GM23338 (cell line): ENCODE measurements at regions not wholly inside any gene's neighbourhood (a gene's known extent, or its start where the extent isn't known, plus 50 kb on each side); places are given as distances from the start of the nearest gene placed in this dataset.

Source experiments
- ATAC-seq: fragments of 200-7000 bp; cut with Tn5 transposase; 3 replicates; pipeline ENCODE4 v1.9.1; 2020
- DNase-seq: peaks from one replicate; pipeline ENCODE4 v3.0.0-alpha.2; 2015; ENCODE audit warnings: low spot score
- H2AFZ ChIP-seq: fragments of 200-600 bp; sonication (generic); 2 replicates; pipeline ENCODE4 v1.8.0; 2016; ENCODE audit warnings: antibody characterized with exemption, mild to moderate bottlenecking, moderate library complexity
- H3F3A ChIP-seq: fragments of 200-600 bp; sonication (generic); replicated peaks from 2 replicates; pipeline ENCODE4 v1.8.0; 2017; ENCODE audit warnings: antibody characterized with exemption, mixed run types, low read depth
- H3K27ac ChIP-seq: fragments of 200-600 bp; sonication (generic); 2 replicates; pipeline ENCODE4 v1.6.1; 2016; ENCODE audit warnings: low read depth
- H3K27me3 ChIP-seq: fragments of 200-600 bp; sonication (generic); 2 replicates; pipeline ENCODE4 v1.8.0; 2016; ENCODE audit warnings: mild to moderate bottlenecking, mixed run types, moderate library complexity; ENCODE audit not compliant: insufficient read depth
- H3K36me3 ChIP-seq: fragments of 200-600 bp; sonication (generic); 2 replicates; pipeline ENCODE4 v1.8.0; 2016; ENCODE audit warnings: mild to moderate bottlenecking; ENCODE audit not compliant: insufficient read depth
- H3K4me1 ChIP-seq: fragments of 200-600 bp; sonication (generic); 2 replicates; pipeline ENCODE4 v1.8.0; 2016; ENCODE audit warnings: mild to moderate bottlenecking, moderate library complexity; ENCODE audit not compliant: insufficient read depth
- H3K4me2 ChIP-seq: fragments of 200-600 bp; sonication (generic); 2 replicates; pipeline ENCODE4 v1.7.1; 2017; ENCODE audit warnings: mixed run types
- H3K4me3 ChIP-seq: fragments of 200-600 bp; sonication (generic); 2 replicates; pipeline ENCODE4 v1.6.1; 2016; ENCODE audit warnings: mixed run types
- H3K79me2 ChIP-seq: fragments of 200-600 bp; sonication (generic); replicated peaks from 2 replicates; pipeline ENCODE4 v1.8.0; 2017; ENCODE audit warnings: mild to moderate bottlenecking; ENCODE audit not compliant: insufficient read depth
- H3K9me2 ChIP-seq: fragments of 200-600 bp; sonication (generic); 2 replicates; pipeline ENCODE4 v1.8.0; 2017; ENCODE audit not compliant: insufficient read depth
- H4K20me1 ChIP-seq: fragments of 200-600 bp; sonication (generic); replicated peaks from 2 replicates; pipeline ENCODE4 v1.8.0; 2017; ENCODE audit warnings: mild to moderate bottlenecking; ENCODE audit not compliant: insufficient read depth
- H3K27ac Mint-ChIP-seq: 2 replicates; pipeline ENCODE4 v1.8.0; 2020; ENCODE audit warnings: inconsistent platforms, mild to moderate bottlenecking, moderate library complexity, mixed read lengths
- H3K27me3 Mint-ChIP-seq: 3 replicates; pipeline ENCODE4 v1.8.0; 2022; ENCODE audit warnings: low read depth, mild to moderate bottlenecking, moderate library complexity, mixed read lengths, inconsistent platforms; ENCODE audit not compliant: insufficient read depth, poor library complexity
- H3K36me3 Mint-ChIP-seq: 3 replicates; pipeline ENCODE4 v1.8.0; 2021; ENCODE audit warnings: low read depth, mild to moderate bottlenecking, inconsistent platforms, moderate library complexity, mixed read lengths
- H3K4me1 Mint-ChIP-seq: 3 replicates; pipeline ENCODE4 v1.8.0; 2020; ENCODE audit warnings: mild to moderate bottlenecking, inconsistent platforms, mixed read lengths
- H3K4me3 Mint-ChIP-seq: 3 replicates; pipeline ENCODE4 v1.8.0; 2021; ENCODE audit warnings: moderate library complexity, mild to moderate bottlenecking, inconsistent platforms, mixed read lengths
- H3K9me3 Mint-ChIP-seq: 3 replicates; pipeline ENCODE4 v1.8.0; 2020; ENCODE audit warnings: moderate library complexity, mild to moderate bottlenecking, inconsistent platforms, mixed read lengths
- CREB1 ChIP-seq: fragments of 250-450 bp; sonication (Bioruptor Pico); IDR thresholded peaks from 2 replicates; pipeline ENCODE4 v1.5.0; 2020; ENCODE audit warnings: low read depth, mild to moderate bottlenecking, moderate library complexity
- EZH2 ChIP-seq: fragments of 200-600 bp; sonication (generic); IDR thresholded peaks from one replicate; pipeline ENCODE4 v1.8.0; 2017; ENCODE audit warnings: antibody characterized with exemption, mild to moderate bottlenecking, low read depth; ENCODE audit not compliant: unreplicated experiment
- EZH2phosphoT487 ChIP-seq: fragments of 200-600 bp; sonication (generic); IDR thresholded peaks from one replicate; pipeline ENCODE4 v1.8.1; 2018; ENCODE audit warnings: antibody characterized with exemption; ENCODE audit not compliant: unreplicated experiment
- JUNB ChIP-seq: IDR thresholded peaks from one replicate; pipeline ENCODE4 v1.6.1; 2016; ENCODE audit warnings: antibody characterized with exemption; ENCODE audit not compliant: unreplicated experiment
- NANOG ChIP-seq: IDR thresholded peaks from 2 replicates; pipeline ENCODE4 v1.6.1; 2016; ENCODE audit warnings: antibody characterized with exemption, borderline replicate concordance
- POLR2AphosphoS5 ChIP-seq: IDR thresholded peaks from 2 replicates; pipeline ENCODE4 v1.6.1; 2016; ENCODE audit warnings: antibody characterized with exemption, low read depth
- STAT1 ChIP-seq: IDR thresholded peaks from one replicate; pipeline ENCODE4 v1.6.1; 2016; ENCODE audit warnings: antibody characterized with exemption; ENCODE audit not compliant: unreplicated experiment
- ZNF114 ChIP-seq: fragments of 250-450 bp; sonication (Bioruptor Pico); IDR thresholded peaks from 2 replicates; pipeline ENCODE4 v1.5.0; 2020; ENCODE audit warnings: mild to moderate bottlenecking, moderate library complexity
- ZNF331 ChIP-seq: fragments of 250-450 bp; sonication (Bioruptor Pico); IDR thresholded peaks from 2 replicates; pipeline ENCODE4 v1.5.0; 2020; ENCODE audit warnings: low read depth, mild to moderate bottlenecking, moderate library complexity
- TF ChIP-seq, protein P1 (sequence below): IDR thresholded peaks from one replicate; pipeline ENCODE4 v1.6.1; 2018; ENCODE audit warnings: antibody characterized with exemption; ENCODE audit not compliant: unreplicated experiment
- TF ChIP-seq, protein P2 (sequence below): IDR thresholded peaks from 2 replicates; pipeline ENCODE4 v1.6.1; 2016; ENCODE audit warnings: antibody characterized with exemption
- TF ChIP-seq, protein P3 (sequence below), 2 experiments: fragments of 200-600 bp in 1 of 2; sonication (generic) in 1 of 2; conservative IDR thresholded peaks; 2 replicates each; pipeline versions ENCODE4 v1.5.1 to v1.6.1; 2016 to 2017; ENCODE audit warnings: antibody characterized with exemption in 2 of 2, low read depth in 2 of 2, mild to moderate bottlenecking in 2 of 2, moderate library complexity in 1 of 2

DNA sequence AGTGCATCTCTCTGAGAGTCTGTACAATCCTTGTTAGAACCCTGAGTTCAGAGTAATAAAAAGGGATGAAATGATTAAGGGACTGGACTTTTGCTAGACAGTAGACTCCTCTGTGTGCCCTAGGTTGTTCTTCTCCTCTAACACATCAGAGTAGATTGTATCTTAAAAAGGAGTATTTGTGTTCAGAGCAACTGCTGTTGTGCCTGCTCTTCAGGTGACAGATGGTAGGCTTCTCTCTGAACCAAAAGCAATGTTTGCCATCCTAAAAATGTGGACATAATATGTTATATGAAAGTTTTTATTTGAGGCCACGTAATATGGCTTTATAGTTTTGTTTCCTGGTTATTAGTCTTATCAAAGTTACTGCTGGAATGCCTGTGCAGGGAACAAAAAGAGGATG lies 588.6 kb upstream of the FAT1 start:
- Histone ChIP-seq H3K36me3 (no peaks in the 10 kb centered on the region; the same call in 1 of the 2 replicates), H3K27ac (no peak overlapping the region), H3K4me1 (no peaks in the 10 kb centered on the region), H3K9me2 (no peaks in the 10 kb centered on the region; the same call in 1 of the 2 replicates), H3K4me2 (no peak overlapping the region), H3F3A (no peaks in the 10 kb centered on the region), H3K79me2 (no peaks in the 10 kb centered on the region), H2AFZ (no peak overlapping the region), H3K4me3 (no peak overlapping the region), H4K20me1 (no peaks in the 10 kb centered on the region), H3K27me3 (no peaks in the 10 kb centered on the region)
- H3K9me3 Mint-ChIP-seq: no peaks in the 10 kb centered on the region
- H3K4me1 Mint-ChIP-seq: no peaks in the 10 kb centered on the region
- H3K4me3 Mint-ChIP-seq: no peak overlapping the region
- DNase-seq: no peak
- no peaks in the 10 kb centered on the region for H3K27me3 Mint-ChIP-seq
- no peak for ATAC-seq
- H3K36me3 Mint-ChIP-seq: no peaks in the 10 kb centered on the region
- TF ChIP-seq, protein P1, sequence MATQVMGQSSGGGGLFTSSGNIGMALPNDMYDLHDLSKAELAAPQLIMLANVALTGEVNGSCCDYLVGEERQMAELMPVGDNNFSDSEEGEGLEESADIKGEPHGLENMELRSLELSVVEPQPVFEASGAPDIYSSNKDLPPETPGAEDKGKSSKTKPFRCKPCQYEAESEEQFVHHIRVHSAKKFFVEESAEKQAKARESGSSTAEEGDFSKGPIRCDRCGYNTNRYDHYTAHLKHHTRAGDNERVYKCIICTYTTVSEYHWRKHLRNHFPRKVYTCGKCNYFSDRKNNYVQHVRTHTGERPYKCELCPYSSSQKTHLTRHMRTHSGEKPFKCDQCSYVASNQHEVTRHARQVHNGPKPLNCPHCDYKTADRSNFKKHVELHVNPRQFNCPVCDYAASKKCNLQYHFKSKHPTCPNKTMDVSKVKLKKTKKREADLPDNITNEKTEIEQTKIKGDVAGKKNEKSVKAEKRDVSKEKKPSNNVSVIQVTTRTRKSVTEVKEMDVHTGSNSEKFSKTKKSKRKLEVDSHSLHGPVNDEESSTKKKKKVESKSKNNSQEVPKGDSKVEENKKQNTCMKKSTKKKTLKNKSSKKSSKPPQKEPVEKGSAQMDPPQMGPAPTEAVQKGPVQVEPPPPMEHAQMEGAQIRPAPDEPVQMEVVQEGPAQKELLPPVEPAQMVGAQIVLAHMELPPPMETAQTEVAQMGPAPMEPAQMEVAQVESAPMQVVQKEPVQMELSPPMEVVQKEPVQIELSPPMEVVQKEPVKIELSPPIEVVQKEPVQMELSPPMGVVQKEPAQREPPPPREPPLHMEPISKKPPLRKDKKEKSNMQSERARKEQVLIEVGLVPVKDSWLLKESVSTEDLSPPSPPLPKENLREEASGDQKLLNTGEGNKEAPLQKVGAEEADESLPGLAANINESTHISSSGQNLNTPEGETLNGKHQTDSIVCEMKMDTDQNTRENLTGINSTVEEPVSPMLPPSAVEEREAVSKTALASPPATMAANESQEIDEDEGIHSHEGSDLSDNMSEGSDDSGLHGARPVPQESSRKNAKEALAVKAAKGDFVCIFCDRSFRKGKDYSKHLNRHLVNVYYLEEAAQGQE: no peak
- TF ChIP-seq, protein P2, sequence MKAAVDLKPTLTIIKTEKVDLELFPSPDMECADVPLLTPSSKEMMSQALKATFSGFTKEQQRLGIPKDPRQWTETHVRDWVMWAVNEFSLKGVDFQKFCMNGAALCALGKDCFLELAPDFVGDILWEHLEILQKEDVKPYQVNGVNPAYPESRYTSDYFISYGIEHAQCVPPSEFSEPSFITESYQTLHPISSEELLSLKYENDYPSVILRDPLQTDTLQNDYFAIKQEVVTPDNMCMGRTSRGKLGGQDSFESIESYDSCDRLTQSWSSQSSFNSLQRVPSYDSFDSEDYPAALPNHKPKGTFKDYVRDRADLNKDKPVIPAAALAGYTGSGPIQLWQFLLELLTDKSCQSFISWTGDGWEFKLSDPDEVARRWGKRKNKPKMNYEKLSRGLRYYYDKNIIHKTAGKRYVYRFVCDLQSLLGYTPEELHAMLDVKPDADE: no peak
- no peak for TF ChIP-seq JUNB
- H3K27ac Mint-ChIP-seq: no peak overlapping the region

DNA sequence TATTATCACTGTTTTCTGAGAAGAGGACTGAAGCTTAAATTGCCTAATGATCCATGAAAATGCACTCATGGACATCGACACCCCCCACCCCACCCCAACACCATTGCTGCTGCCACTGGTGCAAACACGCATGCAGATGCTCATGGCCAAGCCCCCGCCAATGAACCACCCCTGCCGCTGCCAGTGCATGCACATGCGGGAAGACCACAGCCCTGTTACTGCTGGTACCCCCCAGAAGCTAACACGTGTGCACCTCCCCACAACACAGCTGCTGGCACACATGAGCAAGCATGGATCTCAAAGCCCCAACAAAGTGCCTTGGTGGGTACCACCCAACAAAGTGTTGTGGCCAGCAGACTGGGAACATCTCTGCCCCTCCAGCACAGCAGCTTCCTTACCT lies 594.1 kb upstream of the FAT1 start:
- H3K27ac ChIP-seq: no peak overlapping the region
- H3K4me2 ChIP-seq: no peak overlapping the region
- Mint-ChIP-seq H3K4me1 (no peaks in the 10 kb centered on the region), H3K9me3 (no peaks in the 10 kb centered on the region), H3K4me3 (no peak overlapping the region), H3K36me3 (no peaks in the 10 kb centered on the region), H3K27ac (no peak overlapping the region), H3K27me3 (no peaks in the 10 kb centered on the region)
- no peaks in the 10 kb centered on the region for H3K27me3 ChIP-seq
- no peaks in the 10 kb centered on the region for H4K20me1 ChIP-seq
- no peak for DNase-seq
- no peaks in the 10 kb centered on the region for H3K4me1 ChIP-seq
- H2AFZ ChIP-seq: no peak overlapping the region
- H3K79me2 ChIP-seq: no peaks in the 10 kb centered on the region
- H3K36me3 ChIP-seq: no peaks in the 10 kb centered on the region; the same call in 1 of the 2 replicates
- no peaks in the 10 kb centered on the region for H3F3A ChIP-seq
- no peak for ATAC-seq
- no peaks in the 10 kb centered on the region; the same call in 1 of the 2 replicates for H3K9me2 ChIP-seq
- no peak overlapping the region for H3K4me3 ChIP-seq
- TF ChIP-seq ZNF114 (CRISPR knock-in tag): no peak
- no peak for TF ChIP-seq JUNB
- TF ChIP-seq, protein P3, sequence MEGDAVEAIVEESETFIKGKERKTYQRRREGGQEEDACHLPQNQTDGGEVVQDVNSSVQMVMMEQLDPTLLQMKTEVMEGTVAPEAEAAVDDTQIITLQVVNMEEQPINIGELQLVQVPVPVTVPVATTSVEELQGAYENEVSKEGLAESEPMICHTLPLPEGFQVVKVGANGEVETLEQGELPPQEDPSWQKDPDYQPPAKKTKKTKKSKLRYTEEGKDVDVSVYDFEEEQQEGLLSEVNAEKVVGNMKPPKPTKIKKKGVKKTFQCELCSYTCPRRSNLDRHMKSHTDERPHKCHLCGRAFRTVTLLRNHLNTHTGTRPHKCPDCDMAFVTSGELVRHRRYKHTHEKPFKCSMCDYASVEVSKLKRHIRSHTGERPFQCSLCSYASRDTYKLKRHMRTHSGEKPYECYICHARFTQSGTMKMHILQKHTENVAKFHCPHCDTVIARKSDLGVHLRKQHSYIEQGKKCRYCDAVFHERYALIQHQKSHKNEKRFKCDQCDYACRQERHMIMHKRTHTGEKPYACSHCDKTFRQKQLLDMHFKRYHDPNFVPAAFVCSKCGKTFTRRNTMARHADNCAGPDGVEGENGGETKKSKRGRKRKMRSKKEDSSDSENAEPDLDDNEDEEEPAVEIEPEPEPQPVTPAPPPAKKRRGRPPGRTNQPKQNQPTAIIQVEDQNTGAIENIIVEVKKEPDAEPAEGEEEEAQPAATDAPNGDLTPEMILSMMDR (conservative IDR thresholded peaks at IDR 0.05; ENCODE audit: low read depth in 2 of 2): no peak
- TF ChIP-seq NANOG: no peak
- no peak for TF ChIP-seq POLR2AphosphoS5
- TF ChIP-seq, protein P1: no peak
- TF ChIP-seq, protein P2: no peak
- TF ChIP-seq EZH2phosphoT487: no peak
- TF ChIP-seq STAT1: no peak
- no peak for TF ChIP-seq ZNF331 (CRISPR knock-in tag)
- TF ChIP-seq CREB1 (CRISPR knock-in tag): no peak
- no peak for TF ChIP-seq EZH2
